ENCODE measurements at regions not wholly inside any gene's neighbourhood (a gene's known extent, or its start where the extent isn't known, plus 50 kb on each side); places are given as distances from the start of the nearest gene placed in this dataset.

GRCh38 chr10:28058746-28059145 lies 59.9 kb upstream of the ODAD2 start:
- DNase-seq (ENCODE audit: low spot score), result no peak

GRCh38 chr10:28054228-28054860 lies 55.5 kb upstream of the ODAD2 start:
- peak; percentile 94 for DNase-seq (ENCODE audit: low spot score)

DNA sequence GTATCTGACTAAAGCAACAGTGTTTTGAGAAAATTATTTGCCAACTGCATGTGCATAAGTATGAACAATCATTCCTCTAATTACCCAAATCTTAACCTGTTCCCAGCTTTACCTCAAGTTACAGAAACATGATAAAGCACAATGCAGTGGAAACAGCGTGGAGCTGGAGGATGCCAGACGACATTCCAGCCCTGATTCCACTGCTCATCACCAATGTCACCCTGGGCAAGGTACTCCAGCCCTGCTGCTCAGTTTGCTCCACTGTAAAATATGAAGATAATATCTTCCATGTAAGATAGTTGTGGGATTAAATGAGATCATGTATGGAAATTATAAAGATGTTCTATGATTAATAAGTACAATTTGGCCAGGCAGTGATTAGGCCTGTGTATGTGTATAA lies 50.4 kb upstream of the ODAD2 start:
- DNase-seq (ENCODE audit: low spot score), result no peak

Data from kidney tubule cell (primary cell).